H9 (cell line): ENCODE measurements at regions not wholly inside any gene's neighbourhood (a gene's known extent, or its start where the extent isn't known, plus 50 kb on each side); places are given as distances from the start of the nearest gene placed in this dataset.

ENCODE experiments used
- DNase-seq: peaks from one replicate; pipeline ENCODE4 v3.0.0-alpha.2; 2017
- H2AFZ ChIP-seq: one replicate; pipeline ENCODE4 v1.6.1; 2013; ENCODE audit warnings: mild to moderate bottlenecking, low read length, control low read depth, moderate library complexity
- H2AK5ac ChIP-seq: 2 replicates; pipeline ENCODE4 v1.6.1; 2013; ENCODE audit warnings: low read length, control low read depth, mixed read lengths; ENCODE audit not compliant: insufficient read length
- H2BK120ac ChIP-seq: one replicate; pipeline ENCODE4 v1.6.1; 2013; ENCODE audit warnings: low read depth, mild to moderate bottlenecking, low read length, control low read depth, inconsistent platforms; ENCODE audit not compliant: poor library complexity, severe bottlenecking
- H2BK12ac ChIP-seq: 2 replicates; pipeline ENCODE4 v1.6.1; 2013; ENCODE audit warnings: low read length, control low read depth, mixed read lengths, low read depth; ENCODE audit not compliant: insufficient read length
- H2BK15ac ChIP-seq: 2 replicates; pipeline ENCODE4 v1.6.1; 2013; ENCODE audit warnings: low read depth, low read length, control low read depth
- H2BK20ac ChIP-seq: one replicate; pipeline ENCODE4 v1.6.1; 2013; ENCODE audit warnings: low read depth, mild to moderate bottlenecking, low read length, control low read depth, inconsistent platforms; ENCODE audit not compliant: poor library complexity, severe bottlenecking
- H2BK5ac ChIP-seq: 2 replicates; pipeline ENCODE4 v1.6.1; 2013; ENCODE audit warnings: low read length, control low read depth, mixed read lengths; ENCODE audit not compliant: insufficient read length
- H3K14ac ChIP-seq: 2 replicates; pipeline ENCODE4 v1.6.1; 2013; ENCODE audit warnings: low read length, control low read depth; ENCODE audit not compliant: insufficient read depth
- H3K18ac ChIP-seq: 2 replicates; pipeline ENCODE4 v1.6.1; 2013; ENCODE audit warnings: low read depth, mild to moderate bottlenecking, mixed read lengths, low read length, control low read depth; ENCODE audit not compliant: insufficient read length
- H3K23ac ChIP-seq: 2 replicates; pipeline ENCODE4 v1.6.1; 2013; ENCODE audit warnings: low read length, control low read depth, mixed read lengths, low read depth; ENCODE audit not compliant: insufficient read length
- H3K23me2 ChIP-seq: 2 replicates; pipeline ENCODE4 v1.6.1; 2013; ENCODE audit warnings: low read depth, mild to moderate bottlenecking, mixed read lengths, low read length, control low read depth; ENCODE audit not compliant: insufficient read length, poor library complexity, severe bottlenecking
- H3K27ac ChIP-seq: 2 replicates; pipeline ENCODE4 v1.5.1; 2013; ENCODE audit warnings: low read length, control low read depth, mixed read lengths, low read depth; ENCODE audit not compliant: insufficient read length
- H3K27me3 ChIP-seq: 2 replicates; pipeline ENCODE4 v1.6.1; 2013; ENCODE audit warnings: low read length, control low read depth, inconsistent platforms; ENCODE audit not compliant: insufficient read depth
- H3K4ac ChIP-seq: 2 replicates; pipeline ENCODE4 v1.6.1; 2013; ENCODE audit warnings: low read depth, mild to moderate bottlenecking, control low read depth, inconsistent platforms, low read length, moderate library complexity
- H3K4me1 ChIP-seq: 2 replicates; pipeline ENCODE4 v1.6.1; 2013; ENCODE audit warnings: low read length, control low read depth, inconsistent platforms; ENCODE audit not compliant: insufficient read depth
- H3K4me2 ChIP-seq: 2 replicates; pipeline ENCODE4 v1.6.1; 2013; ENCODE audit warnings: low read length, control low read depth, mixed read lengths; ENCODE audit not compliant: insufficient read length, insufficient read depth
- H3K56ac ChIP-seq: 2 replicates; pipeline ENCODE4 v1.6.1; 2013; ENCODE audit warnings: low read depth, mild to moderate bottlenecking, mixed read lengths, low read length, control low read depth; ENCODE audit not compliant: insufficient read length
- H3K79me1 ChIP-seq: 2 replicates; pipeline ENCODE4 v1.6.1; 2013; ENCODE audit warnings: low read depth, mild to moderate bottlenecking, moderate library complexity, low read length, control low read depth, inconsistent platforms; ENCODE audit not compliant: insufficient read depth, poor library complexity, severe bottlenecking
- H3K79me2 ChIP-seq: 2 replicates; pipeline ENCODE4 v1.6.1; 2013; ENCODE audit warnings: low read length, control low read depth, inconsistent platforms; ENCODE audit not compliant: insufficient read depth
- H3K9ac ChIP-seq: 2 replicates; pipeline ENCODE4 v1.6.1; 2013; ENCODE audit warnings: low read length, control low read depth, mixed read lengths; ENCODE audit not compliant: insufficient read length; ENCODE audit errors: extremely low read depth
- H3K9me3 ChIP-seq: one replicate; pipeline ENCODE4 v1.6.1; 2013; ENCODE audit warnings: low read depth, low read length, inconsistent platforms; ENCODE audit not compliant: control insufficient read depth
- H3T11ph ChIP-seq: one replicate; pipeline ENCODE4 v1.6.1; 2013; ENCODE audit warnings: mild to moderate bottlenecking, low read length, control low read depth, inconsistent platforms
- H4K20me1 ChIP-seq: one replicate; pipeline ENCODE4 v1.6.1; 2013; ENCODE audit not compliant: control insufficient read depth, insufficient read length, insufficient read depth
- H4K5ac ChIP-seq: 2 replicates; pipeline ENCODE4 v1.6.1; 2013; ENCODE audit warnings: low read depth, mild to moderate bottlenecking, mixed read lengths, low read length, control low read depth; ENCODE audit not compliant: insufficient read length
- H4K8ac ChIP-seq: replicated peaks from 2 replicates; pipeline ENCODE4 v1.6.1; 2013; ENCODE audit warnings: low read length, control low read depth, mixed read lengths, low read depth; ENCODE audit not compliant: insufficient read length
- H4K91ac ChIP-seq: 2 replicates; pipeline ENCODE4 v1.6.1; 2013; ENCODE audit warnings: low read depth, mild to moderate bottlenecking, moderate library complexity, mixed read lengths, low read length, control low read depth; ENCODE audit not compliant: insufficient read length
- H3K27ac Mint-ChIP-seq, 3 experiments: 2 replicates in 2 of 3; 3 replicates in 1 of 3; pipeline ENCODE4 v1.8.0; 2020 to 2021; ENCODE audit warnings: mixed read lengths in 3 of 3, mild to moderate bottlenecking in 1 of 3, moderate library complexity in 1 of 3
- H3K27me3 Mint-ChIP-seq: 2 replicates; pipeline ENCODE4 v1.8.0; 2021; ENCODE audit warnings: low read depth, mild to moderate bottlenecking, moderate library complexity, mixed read lengths
- H3K36me3 Mint-ChIP-seq, 3 experiments: 2 replicates in 2 of 3; 3 replicates in 1 of 3; pipeline ENCODE4 v1.8.0; 2020 to 2021; ENCODE audit warnings: low read depth in 3 of 3, mixed read lengths in 3 of 3; ENCODE audit not compliant: insufficient read depth in 1 of 3
- H3K4me1 Mint-ChIP-seq, 2 experiments: 2 replicates each; pipeline ENCODE4 v1.8.0; 2020; ENCODE audit warnings: mixed read lengths in 2 of 2
- H3K4me3 Mint-ChIP-seq, 2 experiments: 2 replicates in 1 of 2; 3 replicates in 1 of 2; pipeline ENCODE4 v1.8.0; 2020 to 2021; ENCODE audit warnings: mild to moderate bottlenecking in 2 of 2, mixed read lengths in 2 of 2, moderate library complexity in 1 of 2
- H3K9me3 Mint-ChIP-seq, 2 experiments: 2 replicates in 1 of 2; 3 replicates in 1 of 2; pipeline ENCODE4 v1.8.0; 2020; ENCODE audit warnings: mild to moderate bottlenecking in 2 of 2, mixed read lengths in 2 of 2, moderate library complexity in 1 of 2
- CTCF ChIP-seq: fragments of 200-600 bp; sonication (generic); conservative IDR thresholded peaks from 3 replicates; pipeline ENCODE4 v1.8.0; 2021; ENCODE audit warnings: antibody characterized with exemption, mild to moderate bottlenecking
- WGBS: extraction: QIAGEN DNeasy Blood & Tissue Kit; methylation state at CpG from one replicate; pipeline ENCODE4 v1.1.7; 2013; ENCODE audit warnings: missing lambda C conversion rate, low lambda C conversion rate, mixed read lengths; ENCODE audit not compliant: insufficient read length; ENCODE audit errors: extremely low coverage; 5-methylcytosine and 5-hydroxymethylcytosine counted together

- no peak overlapping the region for H3K27ac ChIP-seq
Measured at GRCh38 chr14:98501836-98502235, 770.2 kb downstream of the BCL11B start.

More at GRCh38 chr14:98501836-98502235, 770.2 kb downstream of the BCL11B start:
- Histone ChIP-seq H3K14ac (no peak overlapping the region), H3K9ac (no peak overlapping the region), H3K79me2 (no peaks in the 10 kb centered on the region), H4K91ac (no peak overlapping the region), H3K4ac (no peak overlapping the region), H2BK15ac (no peak overlapping the region), H2AK5ac (no peak overlapping the region), H3K23me2 (no peaks in the 10 kb centered on the region), H4K20me1 (no peaks in the 10 kb centered on the region), H3K4me2 (no peak overlapping the region), H3K4me1 (no peaks in the 10 kb centered on the region), H3K23ac (no peak overlapping the region), H2AFZ (no peak overlapping the region), H2BK5ac (no peak overlapping the region), H2BK120ac (no peak overlapping the region), H3K56ac (no peak overlapping the region), H2BK12ac (no peak overlapping the region), H3K79me1 (no peaks in the 10 kb centered on the region), H3T11ph (no peak overlapping the region), H4K5ac (no peak overlapping the region), H4K8ac (no peak overlapping the region), H3K9me3 (no peaks in the 10 kb centered on the region), H3K18ac (no peak overlapping the region), H2BK20ac (no peak overlapping the region), H3K27me3 (no peaks in the 10 kb centered on the region)
- WGBS = no CpG with 5 or more reads among the region's 4 CpGs
- Mint-ChIP-seq H3K4me3 (no peak overlapping the region), H3K27ac (no peak overlapping the region), H3K27me3 (no peaks in the 10 kb centered on the region), H3K9me3 (no peaks in the 10 kb centered on the region; a peak in 1 of 5 replicates), H3K36me3 (no peaks in the 10 kb centered on the region), H3K4me1 (no peaks in the 10 kb centered on the region)
- no peak for DNase-seq
- no peak for TF ChIP-seq CTCF
